Activated CD4-positive, alpha-beta T cell treated with anti-CD3 and anti-CD28 coated beads, Interleukin-2, amount 50 U/mL, for 4 hours (primary cell): ENCODE measurements at regions not wholly inside any gene's neighbourhood (a gene's known extent, or its start where the extent isn't known, plus 50 kb on each side); places are given as distances from the start of the nearest gene placed in this dataset.
"Not testable (repeated sequence)": the region's sequence is repeated elsewhere in the genome, so short reads cannot be mapped to it uniquely, and the experiment has no call there.

ENCODE experiments used
- DNase-seq, 2 experiments: peaks; one replicate each; pipeline ENCODE4 v3.0.0-alpha.2; 2020

DNA sequence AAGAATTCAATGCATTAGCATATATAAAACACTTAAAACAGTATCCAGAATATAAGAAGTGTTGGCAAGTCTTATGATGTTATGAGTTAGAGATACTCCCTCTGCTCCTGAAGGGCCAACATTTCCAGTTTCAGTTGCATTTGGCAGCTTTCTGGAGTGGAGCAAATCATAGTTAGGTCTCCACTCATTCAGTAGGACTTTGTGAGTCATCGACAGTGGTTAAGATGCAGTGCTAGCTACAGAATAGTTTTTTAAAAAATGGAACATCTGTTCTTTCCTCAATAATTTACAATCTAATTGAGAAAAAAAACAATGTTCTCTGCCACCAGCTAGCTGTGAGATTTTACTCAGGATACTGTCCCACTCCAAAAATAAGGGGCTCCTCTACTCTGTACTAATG is 389.1 kb downstream of the HLX start:
- no peak for DNase-seq

DNA sequence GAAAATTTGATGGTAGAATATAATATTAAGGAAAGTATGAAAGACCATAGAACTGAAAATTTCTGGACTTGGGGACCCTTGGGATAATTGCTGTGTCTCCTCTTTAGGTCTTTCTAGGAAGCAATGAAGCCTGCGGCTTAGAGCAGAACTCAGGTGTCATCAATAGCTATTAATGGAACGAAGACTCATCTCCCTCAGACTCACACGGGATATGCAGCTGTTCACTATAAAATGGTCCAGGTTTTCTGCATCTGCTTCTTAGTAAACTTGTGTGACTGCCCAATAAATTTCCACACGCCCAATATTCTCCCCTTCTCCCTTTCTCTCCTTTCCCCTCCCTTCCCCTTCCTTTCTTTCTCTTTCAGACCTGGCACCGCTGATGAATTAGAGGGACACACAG is 392.5 kb downstream of the HLX start:
- DNase-seq = no peak

DNA sequence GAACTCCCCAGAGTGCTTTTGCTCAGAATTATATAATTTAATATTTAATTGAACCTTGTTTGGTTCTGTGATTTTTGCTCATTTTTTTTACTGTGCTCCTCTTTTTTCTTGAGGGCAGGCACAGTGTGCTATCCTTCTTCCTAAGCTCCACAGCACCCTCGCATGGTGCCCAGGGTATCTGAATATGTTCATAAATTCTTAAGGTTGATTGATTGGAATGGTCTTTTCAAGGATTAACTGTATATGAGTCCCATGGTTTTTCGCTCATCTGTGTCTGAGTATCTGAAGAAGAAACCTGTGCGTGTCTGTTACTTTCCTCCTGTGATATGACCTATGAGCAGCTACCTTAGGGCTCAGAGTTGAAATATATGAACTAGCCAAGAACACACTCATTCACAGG is 393.7 kb downstream of the HLX start:
- DNase-seq = no peak

DNA sequence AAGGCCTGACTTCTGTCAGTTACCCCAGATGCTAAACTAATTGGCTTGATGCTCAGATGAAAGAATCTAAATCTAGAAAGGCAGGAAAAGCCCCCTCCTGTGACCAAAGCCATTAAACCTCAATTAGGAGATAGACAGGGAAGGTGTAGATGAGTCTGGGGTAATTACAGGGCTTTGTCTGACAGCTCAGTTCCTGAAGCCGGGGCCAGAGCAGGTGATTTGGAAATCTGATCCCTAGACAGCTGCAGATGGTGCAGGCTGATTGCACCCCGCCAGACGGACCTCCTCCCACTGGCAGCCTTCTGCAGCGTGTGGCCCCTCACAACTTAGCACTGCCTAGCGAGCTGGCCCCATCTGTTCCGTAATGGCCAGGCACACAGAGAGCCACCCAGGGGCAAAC is 395.1 kb downstream of the HLX start:
- no peak for DNase-seq

DNA sequence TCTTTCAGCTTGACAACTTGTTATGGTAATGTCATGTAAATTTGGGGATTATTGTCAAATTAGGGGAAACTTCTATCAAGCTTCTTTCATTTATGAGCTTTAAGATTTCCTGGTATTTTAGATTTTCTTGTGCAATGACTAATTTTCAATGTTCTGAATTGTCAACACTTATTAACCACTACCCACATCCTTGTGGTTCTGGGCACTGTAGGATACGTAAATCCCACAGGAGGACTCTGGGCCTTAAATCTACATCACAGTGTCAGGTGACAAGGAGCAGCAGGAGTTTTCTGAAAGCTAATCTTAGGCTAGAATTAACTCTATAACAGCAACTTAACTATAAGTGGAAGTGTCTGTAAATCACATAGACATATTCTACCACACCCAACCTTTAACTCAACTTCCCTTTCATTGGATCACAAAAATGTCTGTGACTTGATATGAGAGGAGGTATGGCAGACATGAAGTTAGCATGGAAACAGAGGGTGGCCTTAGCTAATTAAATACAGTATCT is 397.7 kb downstream of the HLX start:
- DNase-seq = no peak

DNA sequence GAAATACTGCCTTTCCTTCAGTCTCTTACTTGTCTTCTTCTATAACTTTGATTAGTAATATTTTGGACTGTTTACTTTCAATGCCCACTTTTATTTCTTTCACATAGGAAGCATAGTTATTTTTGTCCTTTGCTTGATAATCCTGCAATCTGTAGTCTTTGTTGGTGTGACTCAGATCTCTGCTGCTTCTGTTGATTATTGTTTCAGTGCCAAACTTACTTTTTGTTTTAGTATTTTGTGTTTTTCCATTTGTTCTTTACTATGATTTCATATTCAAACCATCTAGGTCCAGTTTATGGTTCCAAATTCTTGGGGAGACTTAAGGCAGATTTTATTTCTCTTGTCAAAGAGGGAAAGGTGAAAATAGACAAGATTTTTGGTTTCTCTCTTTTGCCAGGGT is 399.9 kb downstream of the HLX start:
- no peak for DNase-seq

DNA sequence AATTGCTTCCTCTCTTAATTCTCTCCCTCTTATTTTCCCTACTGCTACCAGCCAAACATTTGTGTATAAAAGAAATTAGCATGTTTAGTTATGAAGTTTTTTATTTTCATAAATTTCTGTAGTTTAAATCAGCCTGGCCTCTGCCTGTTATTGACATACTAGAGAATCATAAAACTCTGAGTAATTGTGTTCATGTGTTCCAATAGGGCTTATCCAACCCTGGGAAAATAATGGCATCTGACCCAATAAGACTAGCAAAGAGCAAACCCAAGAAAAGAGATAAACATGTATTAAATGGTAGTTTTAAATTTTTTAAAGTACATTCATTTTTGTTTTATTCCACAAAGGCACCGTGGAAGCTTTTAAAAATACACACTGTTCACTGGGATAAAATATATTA is 404.3 kb downstream of the HLX start:
- DNase-seq = no peak

DNA sequence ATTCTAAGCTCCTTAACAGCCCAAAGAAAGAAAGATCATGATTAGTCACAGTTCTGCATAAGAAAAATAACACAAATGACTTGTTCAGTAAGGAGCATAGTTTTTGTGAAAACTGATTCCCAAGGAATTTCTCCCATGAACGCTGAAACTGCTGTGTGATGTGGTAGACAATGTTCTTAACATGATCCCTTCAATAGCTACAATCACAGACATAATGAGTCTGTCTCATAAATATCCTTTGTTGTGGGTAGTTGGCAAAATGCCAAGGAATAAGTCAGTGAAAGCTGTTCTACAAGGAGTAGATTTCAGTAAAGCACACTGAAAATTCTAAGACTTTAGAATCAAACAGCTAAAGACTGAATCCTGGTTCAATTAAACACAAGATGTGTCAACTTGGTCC is 404.8 kb downstream of the HLX start:
- DNase-seq = no peak

DNA sequence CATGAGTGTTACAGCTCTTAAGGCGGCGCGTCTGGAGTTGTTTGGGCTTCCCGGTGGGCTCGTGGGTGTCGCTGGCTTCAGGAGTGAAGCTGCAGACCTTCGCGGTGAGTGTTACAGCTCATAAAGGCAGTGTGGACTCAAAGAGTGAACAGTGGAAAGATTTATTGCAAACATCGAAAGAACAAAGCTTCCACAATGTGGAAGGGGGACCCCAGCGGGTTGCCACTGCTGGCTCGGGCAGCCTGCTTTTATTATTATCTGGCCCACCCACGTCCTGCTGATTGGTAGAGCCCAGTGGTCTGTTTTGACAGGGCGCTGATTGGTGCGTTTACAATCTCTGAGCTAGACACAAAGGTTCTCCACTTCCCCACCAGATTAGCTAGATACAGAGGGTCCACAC is 405.7 kb downstream of the HLX start:
- DNase-seq = not testable (repeated sequence)

DNA sequence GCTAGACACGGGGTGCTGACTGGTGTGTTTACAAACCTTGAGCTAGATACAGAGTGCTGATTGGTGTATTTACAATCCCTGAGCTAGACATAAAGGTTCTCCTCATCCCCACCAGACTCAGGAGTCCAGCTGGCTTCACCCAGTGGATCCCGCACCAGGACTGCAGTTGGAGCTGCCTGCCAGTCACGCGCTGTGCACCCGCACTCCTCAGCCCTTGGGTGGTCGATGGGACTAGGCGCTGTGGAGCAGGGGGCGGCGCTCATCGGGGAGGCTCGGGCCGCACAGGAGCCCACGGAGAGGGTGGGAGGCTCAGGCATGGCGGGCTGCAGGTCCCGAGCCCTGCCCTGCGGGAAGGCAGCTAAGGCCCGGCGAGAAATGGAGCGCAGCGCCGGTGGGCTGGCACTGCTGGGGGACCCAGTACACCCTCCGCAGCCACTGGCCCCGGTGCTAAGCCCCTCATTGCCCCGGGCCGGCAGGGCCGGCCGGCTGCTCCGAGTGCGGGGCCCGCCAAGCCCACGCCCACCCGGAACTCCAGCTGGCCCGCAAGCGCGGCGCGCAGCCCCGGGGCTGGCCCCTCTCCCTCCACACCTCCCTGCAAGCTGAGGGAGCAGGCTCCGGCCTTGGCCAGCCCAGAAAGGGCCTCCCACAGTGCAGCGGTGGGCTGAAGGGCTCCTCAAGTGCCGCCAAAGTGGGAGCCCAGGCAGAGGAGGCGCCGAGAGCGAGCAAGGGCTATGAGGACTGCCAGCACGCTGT is 406.4 kb downstream of the HLX start:
- DNase-seq = not testable (repeated sequence)

DNA sequence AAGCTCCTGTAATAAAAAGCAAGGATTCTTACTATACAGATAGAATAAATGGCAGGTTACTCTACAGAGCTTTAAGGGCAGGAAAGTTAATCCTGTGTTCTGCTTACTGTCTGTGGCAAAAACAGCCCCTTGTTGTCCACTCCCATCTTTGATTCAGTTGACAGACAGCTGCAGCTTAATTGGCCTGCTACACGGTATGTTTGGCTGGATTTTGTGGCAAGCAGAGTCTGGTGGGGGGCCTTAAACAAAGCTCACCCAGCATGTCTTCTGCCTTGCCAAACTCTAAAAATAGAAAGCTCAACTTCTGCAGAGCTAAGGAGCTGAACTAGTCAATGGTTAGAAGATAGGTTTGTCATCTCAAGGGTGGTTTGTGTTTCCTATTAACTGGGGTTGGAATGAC is 407.2 kb downstream of the HLX start:
- no peak for DNase-seq

DNA sequence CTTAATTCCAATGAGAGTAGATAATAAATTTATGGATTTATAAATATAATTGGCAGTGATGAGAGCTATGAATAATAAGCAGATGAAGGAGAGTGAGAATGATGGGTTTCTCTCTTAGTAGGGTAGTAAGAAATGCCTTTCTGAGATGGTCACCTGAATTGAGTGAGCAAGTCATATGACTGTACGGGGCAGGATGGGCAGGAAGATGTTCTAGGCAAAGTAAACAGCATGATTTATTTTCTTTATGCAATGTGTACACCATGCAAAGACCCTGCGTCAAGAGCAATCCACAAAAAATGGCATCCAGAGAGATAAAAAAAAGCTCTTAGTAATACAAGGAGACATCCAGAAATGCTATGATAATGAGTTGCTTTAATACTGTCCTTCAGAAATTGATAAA is 409.9 kb downstream of the HLX start:
- DNase-seq = no peak

DNA sequence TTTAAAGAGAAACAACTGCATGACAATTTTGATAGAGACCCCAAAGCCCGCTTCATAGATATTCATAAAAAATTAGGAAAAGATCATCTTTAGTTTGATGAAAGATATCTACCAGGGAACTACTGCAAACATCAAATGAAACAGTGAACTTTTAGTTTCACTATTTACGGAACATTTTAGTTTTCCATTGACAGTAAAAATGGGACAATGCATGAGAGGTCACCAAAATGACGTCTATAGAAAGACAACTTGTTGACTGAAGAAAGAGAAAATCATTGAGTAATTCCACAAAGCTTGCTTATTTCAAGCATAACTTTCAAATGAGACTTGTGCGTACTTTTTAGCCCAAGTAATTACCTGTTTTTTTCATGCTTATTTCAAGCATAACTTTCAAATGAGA is 411.4 kb downstream of the HLX start:
- DNase-seq = no peak

DNA sequence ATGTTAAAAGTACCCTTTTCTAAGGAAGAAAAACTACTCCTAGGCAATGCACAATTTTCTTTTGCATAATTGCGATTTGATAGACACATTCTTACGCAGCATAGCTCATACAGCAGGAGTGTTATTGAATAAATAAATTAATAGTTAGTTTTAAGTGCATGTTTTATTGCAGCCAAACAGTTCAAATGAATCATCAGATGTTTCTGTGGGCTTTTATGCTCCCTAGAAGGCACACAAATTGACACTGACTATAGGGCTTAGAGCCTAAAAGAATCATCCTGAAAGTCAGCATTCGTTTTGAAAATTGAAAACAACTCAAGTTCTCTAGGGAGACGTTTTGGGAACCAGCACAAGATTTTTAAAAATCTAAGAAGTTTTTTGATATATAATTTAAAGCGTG is 411.9 kb downstream of the HLX start:
- DNase-seq = no peak

DNA sequence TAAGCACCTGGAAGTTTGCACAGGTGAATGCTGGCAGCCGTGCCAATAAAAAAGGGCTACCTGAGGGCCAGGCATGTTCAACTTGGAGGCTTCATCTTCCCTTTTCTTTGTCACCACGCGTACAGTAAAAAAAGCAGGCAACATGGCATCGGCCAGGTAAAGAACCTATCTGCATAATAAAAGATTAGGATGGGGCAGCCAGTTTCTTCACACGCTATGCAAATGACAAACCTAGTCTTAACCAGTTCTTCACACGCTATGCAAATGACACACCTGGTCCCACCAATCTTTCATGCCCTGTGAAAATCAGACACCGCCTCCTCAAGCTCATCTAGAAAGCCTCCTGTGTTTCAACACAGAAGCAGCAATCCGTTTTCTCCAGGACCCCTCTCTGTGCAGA is 413.4 kb downstream of the HLX start:
- no peak for DNase-seq

DNA sequence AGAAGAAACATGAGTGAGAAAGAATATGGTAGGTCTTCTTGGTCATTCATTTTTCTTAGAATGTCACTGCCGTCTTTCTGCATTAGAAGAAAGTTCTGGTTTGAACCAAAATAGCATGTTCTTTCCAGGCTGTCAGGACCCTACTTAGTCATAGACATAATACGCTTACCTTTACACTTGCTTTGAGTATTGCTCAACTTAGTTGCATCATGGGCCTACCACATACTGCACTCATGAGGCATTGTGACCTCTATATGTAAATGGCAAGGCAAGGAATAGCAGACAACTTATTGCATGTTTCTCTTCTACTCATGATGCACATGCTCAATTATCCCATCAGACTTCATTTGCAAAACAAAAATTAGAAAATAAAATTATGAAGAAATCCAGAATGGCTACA is 415.0 kb downstream of the HLX start:
- no peak for DNase-seq

DNA sequence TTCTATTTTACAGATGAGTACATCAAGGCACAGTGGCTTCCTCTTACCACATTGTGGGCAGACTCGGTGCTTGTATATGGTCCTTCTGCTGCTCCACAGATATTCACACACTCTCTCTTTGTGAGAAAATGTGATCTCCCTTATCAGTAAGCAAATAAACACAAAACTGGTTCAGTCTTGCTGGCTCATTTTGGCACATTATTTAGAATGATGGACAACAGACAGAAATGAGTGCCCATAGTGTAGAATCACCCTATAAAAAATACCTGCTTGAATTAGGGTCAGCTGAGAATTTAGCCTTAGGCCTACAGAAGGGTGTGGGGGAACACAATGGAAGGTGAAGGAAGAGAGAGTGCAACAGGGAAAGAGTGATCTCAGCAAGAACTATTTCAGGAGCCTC is 423.1 kb downstream of the HLX start:
- DNase-seq = no peak

DNA sequence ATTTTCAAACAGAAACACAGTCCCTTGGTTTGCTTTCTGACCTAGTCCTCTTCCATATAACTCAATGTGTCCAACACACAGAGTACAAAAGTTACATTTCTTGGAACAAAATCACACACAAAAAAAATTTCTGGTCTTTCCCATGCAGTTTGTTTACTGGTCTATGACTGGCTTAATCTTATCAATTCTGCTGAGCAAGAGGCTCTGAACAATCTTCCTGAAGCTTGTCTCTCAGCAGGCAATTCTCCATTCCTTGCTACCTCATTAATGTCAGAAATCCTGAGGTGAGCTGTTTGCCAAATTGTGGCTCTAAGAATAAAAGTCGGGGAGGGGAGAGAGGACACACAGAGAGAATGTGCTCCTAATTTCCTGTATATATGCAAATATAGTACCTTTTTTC is 423.6 kb downstream of the HLX start:
- DNase-seq = no peak

DNA sequence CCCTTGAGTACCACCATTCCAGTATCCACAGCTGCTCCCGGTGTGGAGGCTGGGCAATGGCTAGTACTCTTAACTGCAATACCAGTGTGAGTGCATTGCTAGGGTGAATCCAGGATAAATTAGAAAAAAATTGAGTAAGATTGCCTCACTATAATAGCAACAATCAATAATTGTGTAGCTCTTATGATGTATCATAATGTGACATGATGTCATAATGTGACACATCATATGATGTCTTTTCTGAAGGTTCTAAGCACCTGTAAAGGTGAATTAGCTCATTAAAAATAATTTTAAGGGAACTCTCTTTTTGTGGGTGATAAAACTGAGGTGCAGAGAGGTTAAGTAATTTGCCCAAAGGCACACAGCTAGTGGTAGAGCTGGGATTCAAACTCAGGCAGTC is 424.4 kb downstream of the HLX start:
- no peak for DNase-seq

DNA sequence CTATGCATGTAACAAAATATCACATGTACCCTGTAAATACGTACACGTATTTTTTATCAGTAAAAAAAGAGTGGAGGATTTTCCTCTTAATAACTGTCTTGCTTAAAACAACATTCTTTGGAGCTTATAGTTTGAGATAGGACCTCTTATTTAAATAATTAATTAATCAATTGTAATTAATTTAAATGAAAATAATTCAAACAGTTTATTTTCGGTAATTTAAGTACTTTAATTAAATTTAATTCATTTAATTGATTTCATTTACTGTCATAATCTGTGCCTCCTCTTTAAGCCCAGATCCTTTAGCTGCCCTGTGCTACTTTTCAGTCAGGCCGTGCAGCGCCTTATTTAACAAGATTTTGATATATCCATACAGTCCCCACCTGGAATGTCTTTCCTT is 427.0 kb downstream of the HLX start:
- no peak for DNase-seq

DNA sequence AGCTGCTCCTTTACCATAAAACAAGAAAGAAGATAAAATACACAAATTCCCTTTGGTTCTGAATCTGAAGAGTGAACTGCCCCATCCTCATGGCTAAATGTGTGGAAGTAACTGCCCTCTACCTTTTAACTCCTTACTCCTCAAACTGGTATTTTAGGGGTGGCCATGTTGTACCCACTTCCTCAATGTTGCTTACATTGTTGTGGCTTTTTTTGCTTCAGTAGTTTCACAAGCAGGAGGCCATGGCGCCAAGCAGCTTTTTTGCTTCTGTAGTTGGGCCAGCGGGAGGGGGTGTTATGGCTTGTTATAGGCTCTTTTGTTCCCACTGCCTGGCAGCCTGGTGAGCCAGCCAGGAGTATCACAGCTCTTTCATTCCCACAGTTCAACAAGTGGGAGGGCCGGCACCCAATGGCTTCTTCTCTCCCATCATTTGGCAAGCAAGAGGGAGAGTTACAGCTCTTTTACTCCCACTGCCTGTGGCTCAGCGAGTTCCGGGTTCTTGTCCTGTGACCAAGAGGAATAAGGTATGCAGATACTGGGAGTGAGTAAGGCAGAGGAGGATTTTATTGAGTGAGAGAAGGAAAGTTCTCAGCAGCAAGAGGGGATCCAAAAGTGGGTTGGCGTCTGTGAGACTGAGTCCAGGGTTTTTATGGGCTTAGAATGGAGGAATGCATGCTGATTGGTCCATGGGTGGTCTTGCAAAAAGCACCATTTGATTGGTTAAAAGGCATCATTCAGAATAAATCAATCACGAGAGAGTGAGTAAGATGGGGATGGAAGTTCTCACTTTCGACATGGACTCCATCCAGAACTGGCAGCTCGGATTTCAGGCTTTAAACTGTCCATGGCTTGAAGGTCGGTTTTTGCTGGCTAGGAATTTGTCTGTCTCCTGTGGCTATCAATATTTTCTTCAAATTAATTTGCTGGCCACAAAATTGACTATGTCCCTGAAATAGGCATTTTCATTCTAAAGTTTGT is 429.6 kb downstream of the HLX start:
- DNase-seq = no peak

DNA sequence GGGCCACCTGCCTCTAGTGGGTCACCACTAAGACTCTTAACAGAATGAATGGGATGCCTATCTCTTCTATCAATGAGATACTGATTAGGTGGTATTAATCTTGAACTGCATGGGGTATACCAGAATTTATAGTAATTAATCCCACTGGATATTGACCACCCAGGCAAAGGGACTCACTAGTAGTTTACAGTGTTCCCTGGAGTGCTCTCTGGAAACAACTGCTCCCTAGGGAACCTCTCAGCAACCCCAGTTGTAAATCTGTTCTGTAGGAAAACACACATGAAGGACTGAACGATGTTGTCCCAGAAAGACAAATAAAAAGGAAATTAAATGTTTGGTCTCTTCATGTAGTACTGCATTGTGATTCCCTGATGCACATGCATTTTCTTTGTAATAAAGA is 430.5 kb downstream of the HLX start:
- no peak for DNase-seq

DNA sequence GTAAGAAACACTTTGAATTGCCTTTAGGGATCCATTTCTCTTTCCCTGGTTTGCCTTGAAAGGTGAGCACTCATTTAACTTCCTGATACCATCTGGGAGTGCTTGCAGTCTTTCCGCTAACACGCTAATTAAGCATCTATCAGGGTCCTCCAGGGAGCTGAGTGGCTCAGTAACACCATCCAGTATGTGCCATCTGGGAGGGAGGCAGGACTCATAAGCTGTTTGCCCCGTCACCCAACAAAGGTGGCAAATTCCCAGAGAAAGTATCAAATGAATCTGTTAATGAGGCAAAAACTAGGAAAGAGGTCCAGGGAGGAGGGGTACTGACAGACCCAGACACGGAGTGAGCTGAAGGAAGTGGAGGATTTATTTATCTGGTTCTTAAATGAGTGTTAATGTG is 430.9 kb downstream of the HLX start:
- DNase-seq = no peak

DNA sequence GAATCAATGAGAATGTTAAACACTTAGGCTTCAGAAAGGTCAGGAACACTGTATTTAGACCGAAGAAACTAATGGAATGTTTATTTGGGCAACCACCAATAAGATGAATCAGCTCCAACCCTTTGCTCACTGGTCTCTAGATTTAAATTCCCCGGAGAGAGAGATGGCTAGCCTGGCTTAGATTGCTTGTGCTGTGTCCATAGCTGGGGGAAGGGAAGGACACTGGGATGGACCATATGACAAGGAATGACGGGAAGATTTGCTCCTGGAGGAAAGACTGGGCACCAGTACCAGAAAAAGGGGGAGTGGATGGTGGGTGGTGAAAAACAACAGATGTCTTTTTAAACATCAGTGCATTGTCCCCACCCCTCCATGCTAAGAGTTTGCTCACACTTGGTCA is 426.6 kb downstream of the DUSP10 start:
- DNase-seq = no peak
